ENCODE measurements at regions not wholly inside any gene's neighbourhood (a gene's known extent, or its start where the extent isn't known, plus 50 kb on each side); places are given as distances from the start of the nearest gene placed in this dataset.
A peak's percentile ranks its signal among the peaks of the same experiment; 100 is the strongest.

DNA sequence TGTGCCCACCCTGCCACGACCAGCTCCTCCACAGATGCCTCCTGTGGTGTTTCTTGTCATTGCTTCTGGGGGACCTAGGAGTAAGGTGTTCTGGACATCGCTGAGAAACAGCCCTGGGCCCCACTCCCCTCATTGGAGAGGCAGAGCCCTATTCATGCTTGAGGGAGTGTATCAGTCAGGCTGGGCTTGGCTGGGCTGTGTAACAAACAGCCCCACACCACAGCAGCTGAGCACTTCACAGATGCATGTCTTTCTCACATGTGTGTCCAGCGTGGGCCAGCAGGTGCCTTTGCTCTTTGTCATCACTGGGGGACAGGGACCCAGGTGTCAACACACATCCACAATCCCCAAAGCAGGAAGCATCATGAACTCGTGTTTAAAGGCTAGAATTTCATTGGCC is 65.1 kb upstream of the FBRSL1 start:
- DNase-seq = no peak

DNA sequence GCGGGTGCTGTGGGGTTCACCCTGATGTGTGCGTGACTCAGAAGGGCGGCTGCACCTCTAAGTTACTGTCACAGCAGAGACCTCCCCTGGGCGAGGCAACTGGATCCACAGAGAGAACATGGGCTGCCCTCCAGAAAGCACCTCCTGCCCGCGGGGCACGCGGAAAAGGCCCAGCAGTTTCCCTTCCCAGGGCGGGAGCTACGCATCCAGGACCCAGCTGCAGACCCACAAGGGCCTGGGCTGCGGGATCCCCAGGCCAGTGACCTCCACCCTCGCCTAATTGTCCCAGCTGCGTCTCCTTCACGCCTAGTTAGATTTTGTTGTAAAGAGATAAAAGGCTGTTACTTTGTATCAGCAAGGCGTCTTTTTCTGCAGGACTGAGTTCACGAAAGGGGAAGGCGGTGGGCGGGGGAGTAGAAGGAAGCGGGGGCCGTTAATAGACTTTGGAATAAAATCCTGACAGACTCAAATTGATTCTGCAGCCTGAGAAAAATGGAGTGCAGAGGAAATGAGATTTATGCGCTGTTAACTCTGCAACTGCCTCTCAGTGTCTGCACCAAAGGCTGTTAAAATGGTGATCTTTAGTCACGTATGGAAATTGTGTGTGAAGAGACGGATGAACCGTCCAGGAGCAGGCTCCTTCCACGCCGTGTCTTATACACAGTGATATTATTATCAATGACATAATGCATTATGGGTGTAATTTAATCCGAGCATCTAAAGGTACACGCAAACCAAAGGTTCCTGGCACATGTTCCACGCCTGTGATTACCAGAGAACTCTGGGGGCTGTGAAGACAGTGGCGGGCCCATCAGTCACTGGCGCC is 65.9 kb upstream of the FBRSL1 start:
- no peak for DNase-seq

DNA sequence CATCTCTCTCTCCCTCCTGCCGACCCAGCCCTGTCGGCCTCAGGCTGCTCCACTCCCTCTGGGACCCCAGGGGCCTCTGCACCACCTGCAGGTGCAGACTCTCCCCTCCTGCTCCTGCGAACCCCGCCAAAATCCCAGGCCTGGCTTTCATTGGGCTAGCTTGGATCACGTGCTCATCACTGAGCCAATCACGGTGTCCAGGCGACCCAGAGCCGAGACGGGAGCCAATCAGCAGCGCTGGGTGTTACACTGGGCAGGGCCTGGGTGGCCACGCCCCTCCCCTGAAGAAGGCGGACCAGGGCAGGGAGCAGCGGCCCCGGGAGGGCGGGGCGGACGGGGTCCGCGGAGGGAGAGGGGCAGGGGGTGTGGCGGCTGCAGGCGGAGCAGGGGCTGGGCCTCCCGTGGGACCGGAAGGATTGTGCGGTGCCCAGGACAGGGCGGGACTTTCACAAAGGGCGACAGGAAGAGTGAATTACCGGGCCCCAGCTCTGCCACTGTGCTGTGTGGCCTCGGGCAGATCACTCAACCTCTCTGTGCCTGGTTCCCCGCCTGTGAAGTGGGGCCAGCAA is 66.6 kb upstream of the FBRSL1 start:
- DNase-seq = no peak

DNA sequence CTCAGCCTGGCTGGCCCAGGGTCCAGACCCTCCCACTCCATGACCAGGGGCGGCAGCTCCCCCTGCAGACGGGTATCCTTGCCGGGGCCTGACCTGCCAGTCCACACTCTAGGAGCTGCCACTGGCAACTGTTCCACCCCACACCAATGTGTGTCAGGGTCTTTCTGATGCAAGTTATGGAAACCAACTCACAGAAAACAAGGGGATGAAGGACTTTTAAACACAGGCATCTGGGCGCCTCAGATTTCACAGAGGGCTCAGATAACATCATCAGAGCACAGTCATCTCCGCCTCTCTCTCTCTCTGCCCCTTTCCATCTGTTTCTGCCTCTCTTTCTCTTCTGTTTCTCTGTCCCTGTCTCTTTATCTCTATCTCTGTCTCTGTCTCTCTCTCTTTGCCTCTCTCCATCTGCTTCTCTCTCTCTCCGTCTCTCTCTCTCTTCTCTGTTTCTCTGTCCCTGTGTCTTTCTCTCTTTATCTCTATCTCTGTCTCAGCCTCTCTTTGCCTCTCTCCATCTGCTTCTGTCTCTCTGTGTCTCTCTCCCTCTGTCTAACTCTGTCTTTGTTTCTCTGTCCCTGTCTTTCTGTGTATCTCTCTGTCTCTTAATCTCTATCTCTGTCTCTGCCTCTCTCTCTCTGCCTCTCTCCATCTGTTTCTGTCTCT is 67.4 kb upstream of the FBRSL1 start:
- no peak for DNase-seq

DNA sequence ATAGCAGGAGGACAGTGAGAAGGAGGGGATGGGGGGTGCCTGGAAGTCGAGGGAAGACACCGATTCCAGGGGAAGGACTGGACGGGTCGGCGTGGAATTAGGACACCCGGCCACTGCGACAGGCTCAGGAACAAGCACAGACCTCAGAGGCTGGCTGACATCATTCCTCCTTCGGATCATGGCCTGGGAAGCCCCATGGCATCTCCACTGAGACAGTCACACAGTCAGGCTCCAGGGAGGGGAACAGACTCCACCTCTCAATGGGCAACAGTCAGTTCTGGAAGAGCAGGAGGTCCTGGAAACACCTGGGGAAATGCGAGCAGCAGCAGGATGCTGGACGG is 67.9 kb upstream of the FBRSL1 start:
- DNase-seq = no peak

DNA sequence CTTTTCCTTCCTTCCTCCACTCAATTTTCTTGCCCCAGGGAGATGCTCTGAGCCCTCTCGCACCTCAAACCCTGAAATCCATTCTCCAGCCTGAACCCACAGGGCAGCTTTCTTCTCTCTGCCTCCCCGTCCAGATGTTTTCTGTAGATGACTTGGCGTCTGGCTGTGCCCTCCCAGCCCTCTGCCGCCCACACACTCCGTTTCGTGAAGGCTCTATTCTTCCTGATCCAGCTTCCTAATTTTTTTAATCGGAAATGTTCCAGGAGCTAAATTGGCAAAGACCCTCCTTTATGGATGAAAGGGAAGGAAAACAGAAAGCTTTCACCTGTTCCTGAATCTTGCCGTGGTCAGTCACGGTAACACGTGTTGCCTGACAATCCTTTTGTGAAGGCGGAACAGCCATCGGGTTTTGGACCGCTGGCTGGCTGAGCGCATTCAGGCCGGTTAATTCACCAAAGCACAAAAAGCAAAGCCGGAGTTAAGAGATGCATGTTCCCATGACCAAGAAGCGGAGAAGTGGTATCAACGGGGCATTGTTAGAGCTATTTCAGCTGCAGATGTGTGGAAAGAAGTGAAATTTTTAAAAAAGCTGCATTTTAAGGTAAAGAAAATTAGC is 70.2 kb upstream of the FBRSL1 start:
- DNase-seq = no peak

DNA sequence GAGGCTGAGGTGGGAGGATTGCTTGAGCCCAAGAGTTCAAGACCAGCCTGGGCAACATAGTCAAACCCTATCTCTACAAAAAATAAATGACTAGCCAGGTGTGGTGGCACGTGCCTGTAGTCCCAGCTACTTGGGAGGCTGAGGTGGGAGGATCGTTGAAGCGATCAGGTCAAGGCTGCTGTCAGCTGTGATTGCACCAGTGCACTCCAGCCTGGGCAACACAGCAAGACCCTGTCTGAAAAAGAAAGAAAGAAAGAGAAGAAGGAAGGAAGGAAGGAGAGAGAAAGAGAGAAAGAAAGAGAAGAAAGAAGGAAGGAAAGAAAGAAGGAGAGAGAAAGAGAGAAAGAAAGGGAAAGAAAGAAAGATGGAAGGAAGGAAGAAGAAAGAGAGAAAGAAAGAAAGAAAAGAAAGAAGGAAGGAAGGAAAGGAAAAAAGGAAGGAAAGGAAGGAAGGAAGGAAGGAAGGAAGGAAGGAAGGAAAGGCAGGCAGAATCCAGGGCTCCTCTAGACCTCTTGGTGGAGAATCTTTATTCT is 71.5 kb upstream of the FBRSL1 start:
- DNase-seq = no peak

DNA sequence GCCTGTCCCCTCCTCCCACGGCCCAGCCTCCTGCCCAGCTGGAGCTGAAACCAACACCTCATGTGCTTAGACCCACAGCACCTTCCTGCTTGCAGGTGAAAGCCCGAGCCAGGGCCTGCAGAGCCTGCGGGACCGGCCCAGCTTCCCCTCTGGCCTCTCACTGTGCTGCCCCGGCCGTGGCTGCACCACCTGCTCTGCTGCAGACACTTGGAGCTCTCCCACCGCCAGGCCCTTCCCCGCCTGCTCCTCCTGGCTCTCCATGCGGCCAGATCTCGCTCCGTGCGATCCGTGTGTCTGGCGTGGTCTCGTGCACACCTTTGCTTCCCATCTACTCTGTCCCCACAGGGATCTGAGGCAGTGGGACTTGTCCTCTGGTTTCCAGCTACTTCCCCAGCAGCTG is 72.2 kb upstream of the FBRSL1 start:
- no peak for DNase-seq

DNA sequence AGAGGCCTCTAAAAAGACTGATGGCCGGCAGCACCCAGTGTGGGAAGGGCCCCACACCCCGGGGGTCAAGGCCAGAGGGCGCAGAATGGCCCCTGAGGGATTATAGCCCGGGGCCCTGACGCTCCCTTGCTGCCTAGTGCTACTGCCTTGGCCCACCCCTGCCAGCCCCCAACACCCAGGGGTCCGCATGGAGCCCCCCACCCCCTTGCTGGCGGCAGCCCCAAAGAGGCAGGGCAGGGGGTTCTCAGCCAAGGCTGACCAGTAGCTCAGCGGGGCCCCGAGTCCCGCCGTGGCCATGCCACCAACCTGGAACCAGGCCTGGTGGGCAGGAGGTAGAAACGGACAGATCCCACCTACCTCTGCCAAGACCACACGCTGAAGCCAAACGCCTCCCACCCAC is 73.1 kb upstream of the FBRSL1 start:
- no peak for DNase-seq

DNA sequence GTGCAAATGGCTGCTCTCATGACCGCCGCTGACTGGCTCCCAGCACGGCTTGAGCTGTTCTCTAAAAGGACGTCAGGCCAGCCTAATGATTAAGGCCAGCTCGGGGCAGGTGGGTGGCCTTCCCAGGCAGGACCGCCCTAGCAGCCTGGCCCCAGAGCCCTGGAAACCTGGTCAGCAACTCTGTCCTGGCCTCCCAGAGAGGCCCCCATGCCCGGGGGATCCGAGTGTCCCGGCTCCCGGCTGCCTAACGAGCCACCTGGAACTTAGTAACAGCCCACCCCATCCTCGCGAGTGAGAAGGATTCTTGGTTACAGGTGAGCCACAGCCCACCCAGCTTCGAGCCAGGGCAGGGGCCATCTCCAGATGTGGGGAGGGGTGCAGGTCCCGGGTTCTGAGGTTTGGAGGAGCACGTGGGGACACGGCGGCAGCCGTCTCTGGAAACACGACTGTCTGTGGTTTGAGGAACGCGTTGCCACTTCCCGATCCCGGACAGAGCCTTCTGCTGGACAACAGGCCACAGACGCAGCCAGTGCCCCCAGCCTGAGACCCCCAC is 73.8 kb upstream of the FBRSL1 start:
- no peak for DNase-seq

DNA sequence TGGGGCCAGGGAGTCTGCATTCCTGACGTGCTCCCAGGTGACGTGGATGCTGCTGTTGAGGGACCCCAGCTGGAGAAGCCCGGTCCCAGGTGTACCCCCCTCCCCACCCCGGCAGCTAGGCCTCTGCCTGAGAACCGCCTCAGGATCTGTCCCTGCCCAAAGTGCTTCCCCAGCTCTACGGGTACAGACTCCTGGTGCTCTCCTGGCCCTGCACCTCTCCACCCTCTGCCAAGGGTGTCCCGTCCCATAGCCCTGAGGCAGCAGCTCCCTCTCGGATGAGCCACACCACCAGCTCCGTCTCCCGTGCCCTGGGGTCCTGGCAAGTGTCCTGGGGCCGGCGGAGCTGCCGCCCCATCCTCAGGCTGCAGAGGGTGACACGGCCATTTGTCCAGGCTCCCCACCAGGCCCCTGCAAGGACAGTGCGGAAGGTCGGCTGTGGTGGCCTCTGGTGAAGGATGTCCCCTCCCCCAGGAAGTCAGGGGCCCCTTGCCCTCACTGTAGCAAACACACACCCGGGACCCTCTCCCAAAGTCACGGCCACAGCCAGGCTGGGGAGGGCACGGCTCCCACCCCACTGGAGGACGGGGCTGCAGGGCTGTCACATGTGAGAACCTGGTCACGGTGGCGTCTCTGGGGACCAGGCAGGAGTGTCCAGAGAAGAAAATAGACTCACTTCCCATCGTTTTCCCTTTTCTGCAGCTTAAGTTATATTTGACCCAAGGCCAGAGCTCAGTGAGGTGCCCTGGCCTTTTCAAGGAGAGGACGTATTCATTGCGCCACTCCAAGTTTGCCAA is 74.4 kb upstream of the FBRSL1 start:
- DNase-seq = no peak

DNA sequence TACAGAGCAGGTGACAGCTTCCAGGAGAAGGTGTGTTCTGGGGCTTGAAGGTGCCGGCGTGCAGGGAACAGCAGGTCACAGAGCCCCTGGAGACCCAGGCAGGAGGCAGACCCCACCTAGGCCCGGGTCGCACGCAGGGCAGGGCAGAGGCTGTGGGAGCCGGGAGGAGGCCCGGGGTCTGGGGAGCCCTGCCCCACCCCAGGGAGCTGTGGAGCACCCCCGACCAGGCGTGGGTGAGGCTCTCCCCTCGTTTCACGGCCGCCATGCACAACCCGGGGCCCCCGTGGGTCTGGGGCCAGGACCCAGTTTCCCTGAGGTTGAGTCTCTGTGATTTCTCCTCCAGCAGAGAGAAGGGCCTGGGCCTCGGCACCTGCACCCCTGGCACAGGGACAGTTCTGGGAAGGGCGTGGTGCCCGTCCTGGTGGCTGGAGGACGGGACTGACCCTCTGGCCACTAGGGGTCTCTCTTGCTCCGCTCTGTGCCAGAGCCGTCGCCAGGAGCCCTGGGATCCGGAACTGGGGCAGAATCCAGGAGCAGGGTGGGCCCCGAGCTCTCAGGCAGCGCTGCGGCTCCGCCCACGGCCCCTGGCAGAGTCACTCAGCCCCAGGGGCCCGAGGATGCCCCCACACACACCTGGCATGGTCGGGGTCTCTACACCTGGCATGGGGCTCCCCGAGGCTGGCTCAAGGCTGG is 75.2 kb upstream of the FBRSL1 start:
- DNase-seq = peak in 1 of 2 experiments; percentile 54

DNA sequence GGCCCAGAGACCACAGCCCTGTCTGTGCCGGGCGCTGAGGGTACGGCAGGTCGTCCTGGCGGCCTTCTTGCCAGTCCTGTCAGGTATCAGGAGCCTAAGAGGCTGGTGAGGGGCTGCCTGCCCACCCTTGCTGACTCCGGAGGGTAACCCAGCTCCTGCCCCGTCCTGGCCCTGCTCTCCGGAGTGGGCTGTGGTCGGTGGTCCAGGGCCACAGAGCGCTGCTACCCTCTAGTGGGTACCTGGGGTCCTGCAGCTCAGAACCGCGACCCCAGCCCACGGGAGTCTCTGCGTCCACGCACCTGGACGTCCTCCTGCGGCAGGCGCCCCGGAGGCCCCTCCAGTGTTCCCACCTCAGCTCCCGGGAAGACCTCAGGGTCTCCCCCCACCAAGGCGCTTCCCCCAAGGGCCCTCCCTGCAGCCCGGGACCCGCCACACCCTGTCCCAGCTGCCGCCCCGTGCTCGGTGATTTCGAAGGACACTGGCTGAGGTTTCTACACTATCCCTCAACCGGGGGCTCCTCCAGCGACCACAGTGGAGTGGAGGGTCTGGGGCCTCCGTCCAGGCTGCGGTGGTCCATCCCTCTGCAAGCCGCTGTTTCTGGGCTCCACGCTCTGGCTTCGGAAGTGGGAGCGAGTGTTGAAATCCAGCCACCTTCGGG is 75.9 kb upstream of the FBRSL1 start:
- DNase-seq = no peak

DNA sequence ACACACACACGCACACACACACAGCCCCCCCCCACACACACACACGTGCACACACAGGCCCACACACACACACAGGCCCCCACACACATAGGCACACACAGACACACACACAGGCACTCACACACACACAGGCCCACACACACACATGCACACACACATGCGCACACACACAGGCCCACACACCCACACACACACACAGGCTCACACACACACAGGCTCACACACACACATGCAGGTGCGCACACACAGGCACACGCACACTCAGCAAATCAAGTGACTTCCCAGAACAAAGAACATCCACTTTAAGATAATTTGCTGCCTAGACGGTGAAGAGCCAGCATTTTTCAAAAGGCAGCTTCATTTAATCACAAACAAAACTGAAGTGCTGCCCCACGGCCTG is 78.5 kb upstream of the FBRSL1 start:
- DNase-seq = no peak

DNA sequence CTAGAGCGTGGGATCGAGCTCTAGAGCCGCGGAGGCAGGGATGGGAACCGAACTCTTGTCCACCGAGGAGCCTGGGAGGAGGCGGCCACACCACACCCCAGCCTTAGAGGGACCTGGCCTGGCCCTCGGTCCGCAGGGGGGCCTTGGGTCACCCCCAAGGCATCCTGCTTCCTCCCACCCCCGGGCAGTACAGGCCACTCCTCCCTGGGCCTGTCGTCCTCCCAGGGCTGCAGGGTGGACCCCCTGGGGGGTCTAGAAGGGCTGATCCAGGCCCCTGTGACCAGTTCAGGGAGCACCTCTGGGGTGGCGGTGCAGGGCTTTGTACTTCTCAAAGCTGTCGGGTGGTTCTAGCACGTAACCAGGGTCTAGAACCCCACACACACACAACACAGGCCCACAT is 79.1 kb upstream of the FBRSL1 start:
- DNase-seq = no peak

DNA sequence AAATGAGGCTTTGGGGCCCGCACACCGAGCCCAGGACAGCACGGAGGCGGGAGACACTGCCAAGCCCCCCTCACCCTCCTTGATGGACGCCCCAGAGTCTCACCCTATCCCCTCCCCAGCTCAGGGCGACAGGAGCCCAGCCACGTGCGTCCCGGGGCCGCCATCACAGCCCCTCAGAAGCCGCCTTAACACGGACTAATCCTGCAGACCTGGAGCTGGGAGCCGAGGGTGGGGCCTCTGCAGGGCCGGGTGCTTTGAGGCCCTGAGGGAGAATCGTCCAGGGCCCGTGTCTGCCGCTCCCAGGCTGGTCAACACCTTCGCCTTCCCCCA is 79.7 kb upstream of the FBRSL1 start:
- DNase-seq = no peak

DNA sequence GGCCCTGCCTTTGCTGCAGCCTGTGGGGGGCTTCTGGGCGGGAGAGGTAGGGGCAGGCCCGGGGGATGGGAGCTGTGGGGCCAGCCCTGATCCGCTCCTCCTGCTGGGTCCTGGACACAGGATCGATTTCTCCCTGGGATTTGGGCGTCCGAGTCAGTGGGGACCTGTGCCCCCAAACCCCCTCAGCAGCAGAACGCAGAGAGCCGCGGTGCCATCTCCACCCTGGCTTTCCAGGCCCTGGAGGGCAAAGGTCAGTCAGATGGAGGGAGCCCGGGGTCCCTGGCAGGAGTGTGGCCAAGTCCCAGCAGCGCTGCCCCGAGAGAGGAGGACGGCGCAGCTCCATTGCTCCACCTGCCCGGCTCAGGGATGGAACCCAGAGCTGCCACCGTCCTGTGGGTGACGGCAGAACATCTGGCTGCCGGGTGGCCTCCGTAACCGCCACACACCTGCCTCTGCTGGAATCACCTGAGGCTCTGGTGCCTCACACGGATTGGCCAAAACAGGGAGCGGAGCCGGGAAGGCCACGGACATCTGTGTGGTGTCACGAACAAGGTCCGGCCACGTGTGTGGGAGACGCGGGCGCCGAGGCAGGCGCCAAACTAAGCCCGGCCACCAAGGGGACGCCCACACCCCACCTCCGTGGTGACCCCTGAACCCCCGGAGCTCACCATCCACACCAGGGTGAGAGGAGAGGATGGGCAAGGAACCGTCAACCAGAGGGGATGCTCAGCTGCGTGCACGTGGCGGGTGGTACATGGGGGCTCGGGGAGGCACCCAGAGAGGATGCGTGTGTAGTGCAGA is 80.3 kb upstream of the FBRSL1 start:
- no peak for DNase-seq

DNA sequence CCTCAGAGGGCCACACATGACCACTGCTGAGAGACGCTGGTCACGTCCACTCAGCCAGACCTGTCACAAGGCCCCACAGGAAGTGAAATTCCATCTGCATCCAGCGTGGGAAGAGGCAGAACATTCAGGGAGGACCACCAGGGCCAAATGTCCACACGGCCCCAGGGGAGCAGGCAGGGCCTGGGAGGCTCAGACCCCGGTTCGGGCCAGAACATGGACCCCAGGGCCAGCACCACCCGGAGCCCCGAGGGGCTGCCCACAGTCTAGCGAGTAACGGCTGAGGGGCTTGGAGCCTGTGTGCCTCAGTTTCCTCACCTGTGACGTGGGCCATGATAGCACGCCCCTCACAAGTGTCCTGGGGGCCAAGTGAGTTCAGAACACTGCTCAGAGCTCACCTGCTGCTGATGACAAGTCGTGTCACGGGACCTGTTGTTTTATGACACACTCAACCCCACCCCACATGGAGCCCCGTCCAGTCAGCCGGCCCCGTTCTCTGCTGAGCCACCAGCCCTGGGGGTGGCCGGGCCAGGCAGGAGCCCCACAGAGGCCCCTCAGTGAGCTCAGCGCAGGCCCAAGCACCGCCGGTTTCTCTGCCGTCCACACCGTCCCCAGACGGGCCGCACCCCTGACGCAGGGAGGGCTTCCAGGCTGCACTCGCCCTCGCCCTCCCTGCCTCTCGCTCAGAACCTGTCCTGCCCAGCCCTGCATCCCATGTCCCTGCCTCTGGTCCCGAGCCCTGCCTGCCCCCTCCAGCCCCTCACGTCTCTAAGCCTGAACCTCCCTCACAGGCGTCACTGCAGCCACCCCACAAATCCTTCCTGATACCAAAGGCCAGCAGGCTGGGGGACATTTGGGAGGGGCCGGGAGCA is 79.5 kb upstream of the GALNT9 start:
- DNase-seq = no peak

DNA sequence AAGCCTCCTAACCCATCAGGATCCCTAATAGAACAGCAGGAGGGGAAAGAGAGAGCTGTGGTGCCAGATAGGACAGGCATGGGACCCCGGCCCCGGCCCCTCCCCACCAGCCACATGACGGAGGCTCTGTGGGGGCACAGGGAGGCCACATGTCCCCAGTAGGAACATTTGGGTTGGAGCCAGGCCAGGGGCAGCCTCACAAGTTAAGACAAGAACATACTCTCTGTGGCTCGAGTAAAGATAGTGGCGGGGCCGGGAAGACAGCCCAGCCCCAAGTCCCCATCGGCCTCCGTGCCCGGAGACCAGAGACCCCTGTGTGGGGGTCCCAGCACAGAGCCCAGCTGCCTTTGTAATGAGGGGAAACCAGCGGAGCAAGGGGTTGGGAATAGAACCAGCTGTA is 78.6 kb upstream of the GALNT9 start:
- no peak for DNase-seq

Measured in SW 1271 (cell line).